DOHH2 (cell line): ENCODE measurements at regions not wholly inside any gene's neighbourhood (a gene's known extent, or its start where the extent isn't known, plus 50 kb on each side); places are given as distances from the start of the nearest gene placed in this dataset.

Experiments
- H3F3A ChIP-seq: fragments of 200-600 bp; sonication (generic), shearing (Covaris generic); 2 replicates; pipeline ENCODE4 v1.6.0; 2016; ENCODE audit warnings: antibody characterized with exemption, mild to moderate bottlenecking; ENCODE audit not compliant: control insufficient read depth, insufficient read depth
- H3K27ac ChIP-seq: fragments of 200-600 bp; sonication (generic); 2 replicates; pipeline ENCODE4 v1.5.1; 2014; ENCODE audit warnings: low read depth, mild to moderate bottlenecking, low read length, moderate library complexity
- H3K27me3 ChIP-seq: fragments of 200-600 bp; sonication (generic); 2 replicates; pipeline ENCODE4 v1.6.1; 2014; ENCODE audit warnings: mild to moderate bottlenecking, low read length, mixed read lengths; ENCODE audit not compliant: control insufficient read depth
- H3K36me3 ChIP-seq: fragments of 200-600 bp; sonication (generic); 2 replicates; pipeline ENCODE4 v1.6.1; 2014; ENCODE audit warnings: mild to moderate bottlenecking, low read length, moderate library complexity, mixed read lengths; ENCODE audit not compliant: control insufficient read depth
- H3K4me1 ChIP-seq: fragments of 200-600 bp; sonication (generic); 2 replicates; pipeline ENCODE4 v1.6.1; 2014; ENCODE audit warnings: mild to moderate bottlenecking, low read length, mixed read lengths; ENCODE audit not compliant: control insufficient read depth
- H3K4me2 ChIP-seq: fragments of 200-600 bp; sonication (generic); 2 replicates; pipeline ENCODE4 v1.6.0; 2014; ENCODE audit warnings: mild to moderate bottlenecking, low read length, moderate library complexity
- H3K4me3 ChIP-seq: fragments of 200-600 bp; sonication (generic); 2 replicates; pipeline ENCODE4 v1.5.1; 2014; ENCODE audit warnings: mild to moderate bottlenecking, low read length, mixed read lengths
- H3K79me2 ChIP-seq: fragments of 200-600 bp; sonication (generic); 2 replicates; pipeline ENCODE4 v1.6.1; 2014; ENCODE audit warnings: mild to moderate bottlenecking, low read length, mixed read lengths; ENCODE audit not compliant: control insufficient read depth
- H3K9me2 ChIP-seq: fragments of 200-600 bp; sonication (generic); replicated peaks from 2 replicates; pipeline ENCODE4 v1.6.1; 2014; ENCODE audit warnings: mild to moderate bottlenecking, low read length, mixed read lengths; ENCODE audit not compliant: control insufficient read depth
- H3K9me3 ChIP-seq: fragments of 200-600 bp; sonication (generic); 2 replicates; pipeline ENCODE4 v1.6.1; 2014; ENCODE audit warnings: antibody characterized with exemption, low read length, mixed read lengths; ENCODE audit not compliant: control insufficient read depth, insufficient read depth
- H4K20me1 ChIP-seq: fragments of 200-600 bp; sonication (generic); 2 replicates; pipeline ENCODE4 v1.6.0; 2014; ENCODE audit warnings: low read depth, mild to moderate bottlenecking, antibody characterized with exemption, low read length, moderate library complexity; ENCODE audit not compliant: control insufficient read depth, insufficient read depth
- EZH2phosphoT487 ChIP-seq: fragments of 200-600 bp; sonication (generic); IDR thresholded peaks from 2 replicates; pipeline ENCODE4 v1.6.1; 2017; ENCODE audit warnings: borderline replicate concordance, mild to moderate bottlenecking, antibody characterized with exemption, low read length, moderate library complexity, mixed read lengths
- TF ChIP-seq, protein P1 (sequence below): fragments of 200-600 bp; sonication (generic); IDR thresholded peaks from one replicate; pipeline ENCODE4 v1.5.1; 2014; ENCODE audit warnings: antibody characterized with exemption, mild to moderate bottlenecking, low read depth, low read length; ENCODE audit not compliant: poor library complexity, severe bottlenecking

DNA sequence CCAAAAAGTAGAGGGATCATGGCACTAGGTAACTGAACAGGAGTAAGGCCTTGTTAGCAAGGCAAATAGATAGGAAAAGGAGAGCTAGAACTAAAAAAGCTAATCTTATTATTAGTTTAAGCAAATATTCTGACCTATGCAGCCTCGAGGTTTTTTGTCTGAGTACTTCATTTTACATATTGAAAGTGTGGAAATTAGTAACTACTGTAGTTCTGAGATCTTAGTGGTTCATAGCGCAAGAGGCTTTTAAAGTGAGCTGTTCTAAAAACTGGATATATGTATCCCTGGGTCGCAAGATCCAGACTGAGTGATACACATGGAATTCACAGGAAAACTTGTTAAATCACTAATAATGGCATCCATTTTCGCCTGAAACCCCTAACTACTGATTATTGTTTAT lies 411.0 kb upstream of the SOX5 start:
- no peaks in the 10 kb centered on the region for H3K79me2 ChIP-seq
- H3K27me3 ChIP-seq: peaks cover 4% of the 10 kb centered on the region; the same call in 1 of the 2 replicates
- H3K4me3 ChIP-seq: no peak overlapping the region
- no peaks in the 10 kb centered on the region for H3K9me3 ChIP-seq
- H4K20me1 ChIP-seq: no peaks in the 10 kb centered on the region
- no peak overlapping the region for H3K4me2 ChIP-seq
- no peaks in the 10 kb centered on the region for H3K9me2 ChIP-seq
- H3K4me1 ChIP-seq: peaks cover 11% of the 10 kb centered on the region
- TF ChIP-seq, protein P1, sequence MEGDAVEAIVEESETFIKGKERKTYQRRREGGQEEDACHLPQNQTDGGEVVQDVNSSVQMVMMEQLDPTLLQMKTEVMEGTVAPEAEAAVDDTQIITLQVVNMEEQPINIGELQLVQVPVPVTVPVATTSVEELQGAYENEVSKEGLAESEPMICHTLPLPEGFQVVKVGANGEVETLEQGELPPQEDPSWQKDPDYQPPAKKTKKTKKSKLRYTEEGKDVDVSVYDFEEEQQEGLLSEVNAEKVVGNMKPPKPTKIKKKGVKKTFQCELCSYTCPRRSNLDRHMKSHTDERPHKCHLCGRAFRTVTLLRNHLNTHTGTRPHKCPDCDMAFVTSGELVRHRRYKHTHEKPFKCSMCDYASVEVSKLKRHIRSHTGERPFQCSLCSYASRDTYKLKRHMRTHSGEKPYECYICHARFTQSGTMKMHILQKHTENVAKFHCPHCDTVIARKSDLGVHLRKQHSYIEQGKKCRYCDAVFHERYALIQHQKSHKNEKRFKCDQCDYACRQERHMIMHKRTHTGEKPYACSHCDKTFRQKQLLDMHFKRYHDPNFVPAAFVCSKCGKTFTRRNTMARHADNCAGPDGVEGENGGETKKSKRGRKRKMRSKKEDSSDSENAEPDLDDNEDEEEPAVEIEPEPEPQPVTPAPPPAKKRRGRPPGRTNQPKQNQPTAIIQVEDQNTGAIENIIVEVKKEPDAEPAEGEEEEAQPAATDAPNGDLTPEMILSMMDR: no peak
- TF ChIP-seq EZH2phosphoT487: no peak
- H3K36me3 ChIP-seq: no peaks in the 10 kb centered on the region
- no peak overlapping the region for H3K27ac ChIP-seq
- H3F3A ChIP-seq: no peaks in the 10 kb centered on the region

DNA sequence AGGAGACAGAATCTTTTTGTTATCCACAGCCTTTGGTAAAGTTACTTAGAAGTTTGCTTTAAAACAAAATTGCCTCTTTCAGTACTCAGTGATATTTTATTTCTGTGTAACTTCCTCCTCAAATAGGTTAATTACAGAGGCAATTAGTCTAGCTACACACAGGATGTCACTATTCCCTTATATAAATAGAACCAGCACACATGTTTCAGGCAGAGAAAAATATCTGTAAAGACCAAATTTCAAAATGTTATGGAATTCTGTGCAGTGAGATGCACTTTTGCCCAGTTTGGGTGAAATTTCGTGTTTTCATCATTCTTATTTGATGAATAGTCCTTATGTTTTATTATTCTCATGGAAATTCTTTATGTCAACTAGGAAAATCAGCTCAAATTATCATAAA lies 410.6 kb upstream of the SOX5 start:
- TF ChIP-seq EZH2phosphoT487: no peak
- TF ChIP-seq, protein P1: peak; percentile 24
- no peaks in the 10 kb centered on the region for H3K36me3 ChIP-seq

DNA sequence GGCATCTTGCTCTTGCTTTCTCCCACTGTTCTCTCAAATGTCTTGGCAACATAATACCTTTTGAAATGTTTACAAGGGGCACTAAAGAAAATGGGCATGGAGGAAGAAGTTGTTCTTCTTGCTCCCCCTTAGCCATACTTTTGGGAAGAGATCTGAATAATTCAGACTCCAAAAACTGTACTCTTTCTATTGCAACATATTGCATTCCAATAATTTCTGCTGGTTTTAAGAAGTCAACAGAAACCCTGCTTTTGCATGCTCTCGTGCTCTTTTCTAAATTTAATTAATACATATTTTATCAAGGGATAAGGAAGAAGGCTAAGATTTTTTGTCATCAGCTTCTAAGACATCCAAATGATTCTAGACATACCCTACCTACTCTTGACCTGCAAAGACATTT lies 409.9 kb upstream of the SOX5 start:
- Histone ChIP-seq H3K27me3 (peaks cover 4% of the 10 kb centered on the region; the same call in 1 of the 2 replicates), H3K36me3 (no peaks in the 10 kb centered on the region), H3K4me1 (peaks cover 11% of the 10 kb centered on the region), H3K4me2 (no peak overlapping the region), H3K9me2 (no peaks in the 10 kb centered on the region), H3K27ac (no peak overlapping the region), H3F3A (no peaks in the 10 kb centered on the region), H4K20me1 (no peaks in the 10 kb centered on the region), H3K79me2 (no peaks in the 10 kb centered on the region), H3K9me3 (no peaks in the 10 kb centered on the region), H3K4me3 (no peak overlapping the region)
- TF ChIP-seq, protein P1: no peak
- no peak for TF ChIP-seq EZH2phosphoT487

More for the DNA sequence above, 410.6 kb upstream of the SOX5 start:
- no peaks in the 10 kb centered on the region for H3K9me3 ChIP-seq
- no peak overlapping the region for H3K4me2 ChIP-seq
- no peaks in the 10 kb centered on the region for H3K9me2 ChIP-seq
- H4K20me1 ChIP-seq: no peaks in the 10 kb centered on the region
- peaks cover 11% of the 10 kb centered on the region for H3K4me1 ChIP-seq
- H3K4me3 ChIP-seq: no peak overlapping the region
- peaks cover 4% of the 10 kb centered on the region; the same call in 1 of the 2 replicates for H3K27me3 ChIP-seq
- H3K79me2 ChIP-seq: no peaks in the 10 kb centered on the region
- no peak overlapping the region for H3K27ac ChIP-seq
- no peaks in the 10 kb centered on the region for H3F3A ChIP-seq
